Left ventricle myocardium inferior (tissue), 1 donor: ENCODE measurements at regions not wholly inside any gene's neighbourhood (a gene's known extent, or its start where the extent isn't known, plus 50 kb on each side); places are given as distances from the start of the nearest gene placed in this dataset.

Experiments used
- DNase-seq: peaks from one replicate; pipeline ENCODE4 v3.0.0-alpha.2; 2020
- H3K27ac ChIP-seq: fragments of 200-600 bp; replicated peaks from 2 replicates; pipeline ENCODE4 v1.8.0; 2021
- H3K27me3 ChIP-seq: fragments of 200-600 bp; 2 replicates; pipeline ENCODE4 v1.8.0; 2021; ENCODE audit warnings: low read depth
- H3K36me3 ChIP-seq: fragments of 200-600 bp; 2 replicates; pipeline ENCODE4 v1.8.0; 2021
- H3K4me1 ChIP-seq: fragments of 200-600 bp; 2 replicates; pipeline ENCODE4 v1.8.0; 2021
- H3K4me3 ChIP-seq: fragments of 200-600 bp; 2 replicates; pipeline ENCODE4 v1.8.0; 2021; ENCODE audit warnings: mild to moderate bottlenecking, moderate library complexity
- H3K9me3 ChIP-seq: fragments of 200-600 bp; replicated peaks from 2 replicates; pipeline ENCODE4 v1.8.0; 2021
- intact Hi-C: fragments of 100-400 bp; cut with micrococcal nuclease; formaldehyde crosslinking; loops from one replicate; pipeline ENCODE4 v1.11.0; 2022
- TF ChIP-seq, protein P1 (sequence below): fragments of 200-600 bp; IDR thresholded peaks from 2 replicates; pipeline ENCODE4 v1.8.0; 2021; ENCODE audit warnings: antibody characterized with exemption, mild to moderate bottlenecking, borderline replicate concordance
- donor health status: DM: no; HTN: yes; CAD: no; lungs with severe emphysema.

DNA sequence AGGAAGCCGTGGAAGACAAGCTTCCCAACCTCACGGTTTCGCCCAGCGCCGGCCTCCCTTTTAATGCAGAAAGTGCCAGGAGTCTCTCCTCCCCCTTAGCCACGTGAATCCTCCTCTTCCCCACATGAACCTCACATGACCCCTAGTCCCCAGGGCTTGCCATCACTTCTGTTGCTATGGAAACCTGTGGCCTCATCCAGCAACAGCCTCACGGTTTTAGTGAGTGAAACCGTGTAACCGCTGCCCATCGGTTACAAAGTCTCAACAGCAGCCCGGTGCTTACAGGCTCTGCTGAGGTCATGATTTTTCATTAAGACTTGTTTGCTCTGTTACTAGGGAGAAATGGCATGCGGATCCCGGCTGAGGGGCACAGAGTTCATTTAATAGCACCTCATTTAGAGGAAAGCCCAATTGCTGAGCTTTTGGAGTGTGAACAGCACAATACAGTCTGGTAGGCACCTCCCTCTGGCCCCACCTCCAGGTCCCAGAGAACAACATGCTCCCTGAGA is 143.2 kb upstream of the BACE2 start:
- H3K27ac ChIP-seq, result no peak overlapping the region
- no peak overlapping the region for H3K4me3 ChIP-seq
- intact Hi-C loops, result no loop called here
- no peaks in the 10 kb centered on the region for H3K36me3 ChIP-seq
- TF ChIP-seq, protein P1, sequence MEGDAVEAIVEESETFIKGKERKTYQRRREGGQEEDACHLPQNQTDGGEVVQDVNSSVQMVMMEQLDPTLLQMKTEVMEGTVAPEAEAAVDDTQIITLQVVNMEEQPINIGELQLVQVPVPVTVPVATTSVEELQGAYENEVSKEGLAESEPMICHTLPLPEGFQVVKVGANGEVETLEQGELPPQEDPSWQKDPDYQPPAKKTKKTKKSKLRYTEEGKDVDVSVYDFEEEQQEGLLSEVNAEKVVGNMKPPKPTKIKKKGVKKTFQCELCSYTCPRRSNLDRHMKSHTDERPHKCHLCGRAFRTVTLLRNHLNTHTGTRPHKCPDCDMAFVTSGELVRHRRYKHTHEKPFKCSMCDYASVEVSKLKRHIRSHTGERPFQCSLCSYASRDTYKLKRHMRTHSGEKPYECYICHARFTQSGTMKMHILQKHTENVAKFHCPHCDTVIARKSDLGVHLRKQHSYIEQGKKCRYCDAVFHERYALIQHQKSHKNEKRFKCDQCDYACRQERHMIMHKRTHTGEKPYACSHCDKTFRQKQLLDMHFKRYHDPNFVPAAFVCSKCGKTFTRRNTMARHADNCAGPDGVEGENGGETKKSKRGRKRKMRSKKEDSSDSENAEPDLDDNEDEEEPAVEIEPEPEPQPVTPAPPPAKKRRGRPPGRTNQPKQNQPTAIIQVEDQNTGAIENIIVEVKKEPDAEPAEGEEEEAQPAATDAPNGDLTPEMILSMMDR, result no peak
- peaks cover 29% of the 10 kb centered on the region for H3K27me3 ChIP-seq
- no peaks in the 10 kb centered on the region for H3K4me1 ChIP-seq
- H3K9me3 ChIP-seq, result no peaks in the 10 kb centered on the region
- DNase-seq, result no peak

DNA sequence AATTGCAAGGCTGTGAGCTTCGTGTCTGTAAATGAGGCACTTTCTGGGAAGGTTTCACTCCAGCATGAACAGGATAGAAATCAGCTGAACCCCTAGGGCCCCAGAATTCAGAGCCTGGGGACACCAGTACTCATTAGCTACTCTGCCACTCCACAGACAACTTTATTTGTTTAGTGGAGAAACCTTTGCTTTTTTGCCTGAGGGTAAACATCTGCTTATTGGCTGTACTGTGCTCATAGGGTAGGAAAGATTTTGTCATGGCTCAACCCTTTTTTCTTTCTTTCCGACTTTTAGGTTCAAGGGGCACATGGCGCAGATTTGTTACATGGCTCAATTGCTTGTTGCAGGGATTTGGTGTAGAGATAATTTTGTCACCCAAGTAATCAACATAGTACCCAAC is 138.4 kb upstream of the BACE2 start:
- H3K4me3 ChIP-seq, result no peak overlapping the region
- intact Hi-C loops, result no loop called here
- DNase-seq, result no peak
- no peak overlapping the region for H3K27ac ChIP-seq
- H3K36me3 ChIP-seq, result no peaks in the 10 kb centered on the region
- no peaks in the 10 kb centered on the region for H3K4me1 ChIP-seq
- peaks cover 10% of the 10 kb centered on the region for H3K9me3 ChIP-seq
- H3K27me3 ChIP-seq, result peaks cover 36% of the 10 kb centered on the region
- TF ChIP-seq, protein P1, result no peak

DNA sequence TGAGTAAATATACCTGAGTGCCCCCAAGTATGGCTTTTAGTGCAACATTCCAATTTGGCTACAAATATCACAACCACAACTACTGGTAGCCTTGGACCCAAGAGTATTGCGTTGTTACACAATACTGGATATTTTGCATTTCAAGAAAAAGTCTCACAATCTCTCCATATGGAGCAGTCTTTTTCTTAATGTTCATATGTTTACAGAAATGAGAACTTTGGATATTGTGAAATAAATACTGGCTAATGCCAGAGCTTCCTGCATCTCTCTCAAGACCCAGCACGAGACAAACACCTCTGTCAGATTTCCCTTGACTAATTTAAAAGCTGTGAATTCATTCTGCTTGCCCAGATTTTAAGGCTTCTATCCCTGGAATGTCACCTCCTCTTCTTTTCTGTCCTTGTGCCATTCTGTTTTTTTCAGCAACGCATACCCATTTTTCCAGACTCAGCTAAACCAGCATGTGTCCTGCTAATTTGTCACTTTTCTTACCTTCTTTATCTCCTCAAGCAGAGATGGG is 136.2 kb upstream of the BACE2 start:
- no peak overlapping the region for H3K4me3 ChIP-seq
- no peaks in the 10 kb centered on the region for H3K4me1 ChIP-seq
- no peak for DNase-seq
- TF ChIP-seq, protein P1, result no peak
- H3K27ac ChIP-seq, result no peak overlapping the region
- H3K27me3 ChIP-seq, result peaks cover 41% of the 10 kb centered on the region
- intact Hi-C loops, result no loop called here
- no peaks in the 10 kb centered on the region for H3K36me3 ChIP-seq
- H3K9me3 ChIP-seq, result peaks cover 20% of the 10 kb centered on the region

DNA sequence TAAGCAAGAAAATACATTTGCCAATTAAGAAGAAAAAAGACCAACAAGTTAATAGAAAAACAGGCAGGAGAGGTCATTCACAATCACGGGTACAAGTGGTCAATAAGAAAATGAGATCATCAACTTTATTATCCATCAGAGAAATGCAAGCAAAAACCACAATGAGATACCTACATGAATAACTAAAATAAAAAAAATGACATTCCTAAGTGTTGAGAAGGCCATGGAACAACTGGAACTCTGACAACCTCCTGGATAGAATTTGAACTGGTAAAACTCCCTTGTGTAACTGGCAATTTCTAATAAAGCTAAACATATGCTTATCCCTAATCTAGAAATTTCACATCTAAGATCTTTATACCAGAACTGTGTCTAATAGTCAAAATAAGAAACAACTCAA is 135.4 kb upstream of the BACE2 start:
- intact Hi-C loops, result no loop called here
- no peak for DNase-seq
- Histone ChIP-seq H3K36me3 (no peaks in the 10 kb centered on the region), H3K9me3 (peaks cover 20% of the 10 kb centered on the region), H3K4me1 (no peaks in the 10 kb centered on the region), H3K27me3 (peaks cover 47% of the 10 kb centered on the region), H3K4me3 (no peak overlapping the region), H3K27ac (no peak overlapping the region)
- TF ChIP-seq, protein P1, result no peak

DNA sequence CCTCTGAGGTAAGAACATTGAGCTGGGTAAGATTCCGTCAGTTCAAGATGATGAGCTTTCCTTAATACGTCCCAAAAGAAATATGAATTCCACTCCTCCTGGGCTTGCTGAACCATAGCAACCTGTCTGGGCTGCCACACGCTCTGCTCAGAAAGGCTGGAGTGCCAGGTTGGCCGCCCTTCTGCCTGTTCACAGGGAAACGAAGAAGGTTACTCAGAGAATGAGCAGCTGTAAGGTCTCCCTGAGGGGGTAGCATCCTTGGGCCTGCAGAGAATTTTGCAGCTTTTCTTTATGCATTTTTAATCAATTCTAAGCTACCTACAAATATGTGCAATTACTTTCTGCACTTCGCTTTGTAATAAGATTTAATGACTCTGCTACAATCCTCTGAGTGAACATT is 130.7 kb upstream of the BACE2 start:
- Histone ChIP-seq H3K4me1 (no peaks in the 10 kb centered on the region), H3K27ac (no peak overlapping the region), H3K4me3 (no peak overlapping the region), H3K27me3 (peaks cover 44% of the 10 kb centered on the region), H3K36me3 (no peaks in the 10 kb centered on the region), H3K9me3 (peaks cover 13% of the 10 kb centered on the region)
- no peak for DNase-seq
- TF ChIP-seq, protein P1, result no peak
- intact Hi-C loops, result no loop called here

DNA sequence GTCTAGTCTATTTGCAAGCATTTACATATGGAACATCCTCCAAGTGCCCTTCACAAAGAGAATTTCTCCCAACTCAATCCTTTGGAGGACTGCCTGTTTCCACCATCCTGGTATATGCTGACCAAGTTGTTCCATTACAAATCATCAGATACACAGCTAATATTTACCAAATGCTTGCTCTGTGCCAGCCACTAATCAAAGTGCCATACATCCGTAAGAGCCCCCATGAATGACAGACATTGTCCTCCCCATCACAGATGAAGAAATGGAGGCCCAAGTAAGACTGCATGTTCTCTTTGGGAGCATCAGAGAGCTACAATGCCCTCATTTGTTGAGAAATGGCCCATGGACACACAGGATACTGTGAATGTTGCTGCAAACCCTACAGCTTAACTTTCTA is 130.0 kb upstream of the BACE2 start:
- Histone ChIP-seq H3K4me3 (no peak overlapping the region), H3K9me3 (peaks cover 13% of the 10 kb centered on the region), H3K36me3 (no peaks in the 10 kb centered on the region), H3K4me1 (no peaks in the 10 kb centered on the region), H3K27ac (no peak overlapping the region), H3K27me3 (peaks cover 37% of the 10 kb centered on the region)
- intact Hi-C loops, result no loop called here
- TF ChIP-seq, protein P1, result no peak
- no peak for DNase-seq
